ENCODE measurements at regions not wholly inside any gene's neighbourhood (a gene's known extent, or its start where the extent isn't known, plus 50 kb on each side); places are given as distances from the start of the nearest gene placed in this dataset.

DNA sequence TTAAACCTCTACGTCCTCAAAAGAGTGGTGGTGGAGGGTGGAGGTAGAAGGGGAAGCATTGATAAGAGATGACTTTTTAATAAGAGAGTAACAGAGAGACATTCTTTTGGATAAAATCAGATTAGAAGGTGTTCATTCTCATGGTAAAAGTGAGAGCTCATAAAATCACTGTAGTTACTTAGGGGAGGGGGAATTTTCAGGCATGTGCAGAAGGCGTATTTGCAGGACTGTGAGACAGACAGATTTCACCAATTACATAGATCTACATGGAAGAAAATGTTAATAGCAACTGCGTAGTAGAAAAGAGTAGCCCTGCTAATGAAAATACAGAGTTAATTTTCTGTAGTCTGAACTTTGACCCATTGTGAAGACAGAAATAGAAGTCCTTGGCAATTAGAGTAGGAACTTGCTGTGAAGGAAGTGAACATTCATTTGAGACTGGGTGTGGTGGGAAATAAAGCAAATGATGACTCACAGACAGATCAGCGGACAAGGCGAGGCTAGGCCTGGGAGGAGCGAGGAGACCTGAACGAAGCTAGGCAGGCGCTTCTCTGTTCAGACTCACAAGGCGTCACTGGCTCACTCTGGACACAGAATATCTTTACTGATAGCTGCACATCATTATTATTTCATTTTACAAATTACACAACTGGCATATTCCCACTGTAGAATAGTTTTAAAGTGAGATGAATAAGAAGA lies 57.2 kb upstream of the FAM9C start:
- DNase-seq, result peak; percentile 57

GRCh38 chrX:13099121-13099520 lies 54.7 kb upstream of the FAM9C start:
- DNase-seq, result no peak

DNA sequence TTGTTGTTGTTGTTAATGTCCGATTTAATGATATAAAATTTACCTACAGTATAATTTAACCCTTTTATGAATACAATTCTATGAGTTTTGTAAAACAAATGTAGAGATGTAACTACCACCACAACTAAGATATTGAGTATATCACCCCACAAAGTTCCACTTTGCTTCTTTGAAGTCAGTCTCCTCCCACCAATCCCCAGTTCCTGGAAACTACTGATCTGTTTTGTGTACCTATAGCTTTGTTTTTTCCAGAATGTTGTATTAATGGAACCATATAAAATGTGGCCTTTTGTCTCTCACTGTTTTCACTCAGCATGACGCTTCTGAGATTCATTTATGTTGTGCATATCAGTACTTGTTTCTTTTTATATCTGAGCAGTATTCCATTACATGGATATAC lies 52.3 kb upstream of the FAM9C start:
- DNase-seq, result no peak

DNA sequence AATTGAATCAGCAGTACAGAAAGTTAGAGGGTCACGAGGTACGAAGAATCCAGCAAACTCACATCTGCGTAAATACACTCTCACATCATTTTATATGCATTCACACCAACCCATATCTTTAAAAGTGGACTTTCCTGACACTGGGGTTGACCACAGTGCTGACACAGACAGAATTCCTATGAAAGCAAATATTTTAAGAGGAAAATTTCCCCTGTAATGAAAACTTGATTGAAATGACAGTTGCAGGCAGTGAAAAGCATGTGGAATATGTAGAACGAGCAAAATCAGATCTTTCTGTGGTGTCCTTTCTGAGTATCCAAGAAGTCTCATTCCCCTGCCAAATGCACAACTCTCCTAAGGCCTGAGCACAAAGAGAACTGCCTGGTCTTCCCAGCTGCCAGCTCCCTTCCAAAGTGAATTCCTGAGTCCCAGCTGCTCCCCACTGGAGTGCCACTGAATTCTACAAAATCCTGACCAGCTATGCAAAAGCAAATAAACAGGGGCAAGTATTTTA lies 50.5 kb upstream of the FAM9C start:
- DNase-seq, result peak; percentile 81

- DNase-seq, result no peak
These were observed 50.0 kb upstream of the FAM9C start for GRCh38 chrX:13094374-13094773.
